ENCODE measurements at regions not wholly inside any gene's neighbourhood (a gene's known extent, or its start where the extent isn't known, plus 50 kb on each side); places are given as distances from the start of the nearest gene placed in this dataset.

DNA sequence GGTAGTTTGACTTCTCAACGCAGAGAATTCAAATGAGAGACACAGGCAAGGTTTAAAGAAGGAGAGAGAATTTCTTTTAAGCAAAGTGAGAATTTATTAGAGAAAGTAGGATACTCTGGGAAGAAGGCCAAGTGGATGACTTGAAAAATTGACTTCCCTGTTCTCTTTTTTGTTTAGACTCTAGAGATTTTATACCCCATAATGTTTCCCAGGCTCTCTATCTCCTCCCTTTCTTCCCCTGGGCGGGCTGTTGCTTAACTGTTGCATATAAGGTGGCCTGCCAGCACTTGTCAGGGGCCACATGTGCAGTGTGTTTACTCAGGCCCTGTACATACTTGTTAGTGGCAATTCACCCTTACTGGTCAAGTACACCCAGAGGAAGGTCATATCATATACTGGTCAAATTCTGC lies 403.7 kb downstream of the SLC6A15 start:
- FAIRE-seq (no peak), DNase-seq (ENCODE audit: insufficient read length) (no peak)
- TF ChIP-seq TAF1 (IDR thresholded peaks at IDR 0.05; ENCODE audit: borderline replicate concordance, low read depth, low read length) (no peak), POLR2AphosphoS5 (IDR thresholded peaks at IDR 0.05; ENCODE audit: low read depth, low read length) (no peak), POLR2A (IDR thresholded peaks at IDR 0.05; ENCODE audit: low read depth, low read length) (no peak)

DNA sequence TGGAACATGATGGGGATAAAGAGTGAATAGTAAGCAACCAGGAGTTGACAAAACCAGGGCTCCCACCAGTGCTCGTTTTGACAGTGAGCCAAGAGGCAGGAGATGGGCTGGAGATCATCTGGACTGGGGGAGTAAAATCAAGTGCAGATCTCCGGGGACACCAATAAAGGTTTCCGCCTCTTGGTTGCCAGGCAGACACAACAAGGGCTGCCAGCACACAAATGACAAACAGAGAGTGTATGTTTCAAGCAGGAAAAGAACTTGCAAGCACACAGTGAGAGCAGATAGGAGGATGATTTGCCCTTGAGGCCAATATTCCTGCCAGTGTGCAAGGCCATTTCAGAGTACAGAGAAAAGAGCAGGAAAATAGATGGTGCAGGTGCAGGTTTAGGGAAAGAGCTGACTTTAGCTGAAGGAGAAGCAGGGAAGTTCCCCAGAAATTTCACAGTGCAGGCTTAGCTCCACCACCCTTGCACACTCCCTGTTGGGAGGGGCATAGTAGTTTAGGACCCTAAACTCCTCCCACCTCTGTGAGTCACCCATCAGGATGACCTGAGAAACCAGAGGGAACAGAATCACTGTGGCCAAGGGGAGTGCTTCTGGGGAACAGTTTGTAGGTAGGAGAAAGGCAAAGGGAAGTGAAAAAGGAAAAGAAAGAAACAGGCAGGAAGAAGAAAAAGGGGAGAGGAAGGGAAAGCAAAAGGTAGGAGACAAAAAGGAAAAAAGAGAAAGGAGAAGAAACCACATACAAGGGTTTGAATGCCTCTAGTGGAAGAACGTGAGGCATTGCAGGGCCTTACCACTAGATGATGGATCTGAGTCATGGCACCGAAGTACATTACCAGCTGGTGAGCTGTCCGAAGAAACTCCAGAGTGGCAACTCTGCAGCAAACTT lies 404.4 kb downstream of the SLC6A15 start:
- no peak for FAIRE-seq
- DNase-seq (ENCODE audit: insufficient read length), result no peak
- TF ChIP-seq POLR2AphosphoS5 (IDR thresholded peaks at IDR 0.05; ENCODE audit: low read depth, low read length), result no peak
- TF ChIP-seq POLR2A (IDR thresholded peaks at IDR 0.05; ENCODE audit: low read depth, low read length), result no peak
- TF ChIP-seq TAF1 (IDR thresholded peaks at IDR 0.05; ENCODE audit: borderline replicate concordance, low read depth, low read length), result no peak

DNA sequence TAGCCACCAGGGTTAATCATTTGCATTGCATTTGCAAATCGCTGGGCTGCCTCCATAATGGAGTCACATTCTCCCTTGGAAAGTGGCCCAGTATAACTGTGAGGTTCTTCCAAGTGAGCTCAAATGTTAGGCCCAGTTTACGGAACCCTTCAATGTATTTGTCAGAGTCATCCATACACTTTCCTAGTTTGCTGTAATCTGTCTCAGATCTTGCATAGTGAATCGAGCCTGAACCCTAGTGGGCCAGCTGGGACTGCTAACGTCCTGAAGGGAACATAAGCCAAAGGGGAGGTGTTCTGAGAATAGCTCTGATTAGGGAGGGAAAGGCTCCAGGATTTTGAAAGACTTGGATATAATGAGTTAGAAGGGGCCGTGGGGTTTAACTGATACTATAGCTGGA lies 406.3 kb downstream of the SLC6A15 start:
- DNase-seq (ENCODE audit: insufficient read length), result no peak
- no peak for FAIRE-seq
- no peak for TF ChIP-seq POLR2AphosphoS5 (IDR thresholded peaks at IDR 0.05; ENCODE audit: low read depth, low read length)
- no peak for TF ChIP-seq POLR2A (IDR thresholded peaks at IDR 0.05; ENCODE audit: low read depth, low read length)
- no peak for TF ChIP-seq TAF1 (IDR thresholded peaks at IDR 0.05; ENCODE audit: borderline replicate concordance, low read depth, low read length)

DNA sequence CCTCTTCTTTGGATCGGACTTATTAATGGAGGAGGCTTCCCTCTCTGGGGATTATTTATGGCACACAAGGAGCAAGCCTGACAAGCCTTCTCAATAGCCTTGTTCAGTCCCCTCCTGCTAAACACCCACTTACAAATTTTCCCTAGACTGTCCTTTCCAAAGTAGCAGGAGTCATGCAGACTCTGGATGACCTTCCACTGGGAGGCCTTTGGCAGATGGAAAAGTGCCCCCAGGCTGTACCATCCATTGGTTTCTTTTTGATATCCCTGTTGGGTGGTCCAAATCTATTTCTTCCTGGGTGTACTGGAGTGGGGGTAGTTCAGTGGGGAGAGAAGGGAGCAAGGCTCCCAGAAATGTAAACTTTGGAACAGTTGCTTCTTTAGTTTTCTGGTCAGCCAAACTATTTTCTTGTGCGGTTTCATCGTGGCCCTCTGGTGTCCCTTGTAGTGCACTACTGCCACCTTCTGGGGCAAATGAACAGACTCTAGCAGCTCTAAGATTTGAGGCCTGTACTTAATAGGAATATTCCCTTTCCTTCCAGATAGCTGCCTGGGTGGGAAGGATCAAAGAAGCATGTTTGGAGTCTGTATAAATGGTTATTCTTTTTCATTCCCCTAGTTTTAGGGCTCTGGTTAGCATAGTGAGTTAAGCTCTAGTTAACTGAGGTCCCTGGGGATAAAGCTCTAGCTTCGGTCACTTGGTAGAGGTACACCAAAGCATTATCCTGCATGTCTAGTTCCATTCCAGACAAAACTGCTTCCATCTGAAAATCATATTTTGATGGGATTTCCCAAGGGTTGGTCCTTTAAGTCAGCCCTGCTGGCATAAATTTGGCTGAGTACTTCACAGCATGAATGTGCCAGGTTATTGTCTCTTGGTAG lies 409.5 kb downstream of the SLC6A15 start:
- DNase-seq (ENCODE audit: insufficient read length) (no peak), FAIRE-seq (no peak)

DNA sequence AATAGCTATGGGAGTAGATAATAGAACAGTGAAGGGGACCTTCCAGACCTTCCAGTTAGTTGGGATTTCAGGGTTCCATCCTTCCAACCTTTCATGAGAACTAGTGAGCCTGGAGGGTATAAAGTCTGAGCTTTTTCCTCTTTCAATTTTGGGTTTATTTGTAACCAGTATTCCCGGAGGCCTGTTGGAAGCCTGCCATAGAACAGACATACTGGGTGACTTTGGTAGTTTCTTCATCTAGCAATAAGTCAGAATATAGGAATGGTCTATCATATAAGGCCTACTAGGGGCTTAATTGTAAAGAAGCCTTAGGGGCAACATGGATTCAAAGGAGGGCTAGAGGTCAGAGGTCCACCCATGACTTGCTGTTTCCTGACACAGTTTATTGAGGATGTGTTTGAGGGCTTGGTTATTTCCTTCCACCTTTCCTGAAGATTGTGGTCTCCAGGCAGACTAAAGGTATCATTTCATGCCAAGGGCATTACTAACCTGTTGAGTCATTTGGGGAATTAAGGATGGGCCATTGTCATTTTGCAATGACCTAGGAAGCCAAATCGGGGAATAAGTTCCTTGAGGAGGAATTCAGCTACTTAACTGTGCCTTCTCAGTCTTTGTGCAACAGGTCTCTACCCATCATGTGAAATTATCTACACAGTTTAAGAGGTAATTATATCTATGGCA lies 410.3 kb downstream of the SLC6A15 start:
- FAIRE-seq (no peak), DNase-seq (ENCODE audit: insufficient read length) (no peak)
- TF ChIP-seq POLR2AphosphoS5 (IDR thresholded peaks at IDR 0.05; ENCODE audit: low read depth, low read length) (no peak), TAF1 (IDR thresholded peaks at IDR 0.05; ENCODE audit: borderline replicate concordance, low read depth, low read length) (no peak), POLR2A (IDR thresholded peaks at IDR 0.05; ENCODE audit: low read depth, low read length) (no peak)

More for the DNA sequence above, 409.5 kb downstream of the SLC6A15 start:
- TF ChIP-seq POLR2A (IDR thresholded peaks at IDR 0.05; ENCODE audit: low read depth, low read length) (no peak), POLR2AphosphoS5 (IDR thresholded peaks at IDR 0.05; ENCODE audit: low read depth, low read length) (no peak), TAF1 (IDR thresholded peaks at IDR 0.05; ENCODE audit: borderline replicate concordance, low read depth, low read length) (no peak)

DNA sequence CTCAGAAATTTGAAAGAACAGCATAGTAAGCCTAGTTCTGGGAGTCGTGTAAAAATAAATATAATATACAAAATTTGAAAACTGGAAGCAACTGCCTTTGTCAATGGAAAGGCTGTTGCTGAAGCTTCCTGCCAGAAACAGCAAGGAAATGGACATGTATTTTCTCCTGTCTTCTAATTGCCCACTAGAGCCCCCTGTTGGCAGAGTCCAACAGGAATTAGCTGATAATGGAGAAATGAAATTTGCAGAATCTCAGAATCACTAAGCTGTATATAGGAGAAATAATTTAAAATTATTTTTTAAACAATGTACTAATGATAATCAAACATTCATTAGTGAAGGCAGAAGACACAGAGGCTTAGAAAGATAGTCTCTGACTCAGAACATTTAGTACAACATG lies 414.8 kb downstream of the SLC6A15 start:
- DNase-seq (ENCODE audit: insufficient read length) (no peak), FAIRE-seq (no peak)
- TF ChIP-seq POLR2AphosphoS5 (IDR thresholded peaks at IDR 0.05; ENCODE audit: low read depth, low read length) (no peak), TAF1 (IDR thresholded peaks at IDR 0.05; ENCODE audit: borderline replicate concordance, low read depth, low read length) (no peak), POLR2A (IDR thresholded peaks at IDR 0.05; ENCODE audit: low read depth, low read length) (no peak)

DNA sequence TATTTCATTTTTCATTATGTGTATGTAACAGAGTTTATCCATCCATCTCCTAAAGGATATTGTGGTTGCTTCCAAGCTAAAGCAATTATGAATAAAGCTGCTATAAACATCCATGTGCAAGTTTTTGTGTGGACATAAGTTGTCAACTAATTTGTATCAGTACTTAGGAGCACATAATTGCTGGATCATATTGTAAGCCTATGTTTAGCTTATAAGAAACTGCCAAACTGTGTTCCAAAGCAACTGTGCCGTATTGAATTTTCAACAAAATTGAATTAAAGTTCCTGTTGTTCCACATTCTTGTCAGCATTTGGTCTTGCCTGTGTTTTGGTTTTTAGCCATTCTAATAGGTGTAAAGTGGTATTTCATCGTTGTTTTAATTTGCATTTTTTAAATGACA lies 416.9 kb downstream of the SLC6A15 start:
- DNase-seq (ENCODE audit: insufficient read length) (no peak), FAIRE-seq (no peak)
- TF ChIP-seq POLR2A (IDR thresholded peaks at IDR 0.05; ENCODE audit: low read depth, low read length) (no peak), POLR2AphosphoS5 (IDR thresholded peaks at IDR 0.05; ENCODE audit: low read depth, low read length) (no peak), TAF1 (IDR thresholded peaks at IDR 0.05; ENCODE audit: borderline replicate concordance, low read depth, low read length) (no peak)

DNA sequence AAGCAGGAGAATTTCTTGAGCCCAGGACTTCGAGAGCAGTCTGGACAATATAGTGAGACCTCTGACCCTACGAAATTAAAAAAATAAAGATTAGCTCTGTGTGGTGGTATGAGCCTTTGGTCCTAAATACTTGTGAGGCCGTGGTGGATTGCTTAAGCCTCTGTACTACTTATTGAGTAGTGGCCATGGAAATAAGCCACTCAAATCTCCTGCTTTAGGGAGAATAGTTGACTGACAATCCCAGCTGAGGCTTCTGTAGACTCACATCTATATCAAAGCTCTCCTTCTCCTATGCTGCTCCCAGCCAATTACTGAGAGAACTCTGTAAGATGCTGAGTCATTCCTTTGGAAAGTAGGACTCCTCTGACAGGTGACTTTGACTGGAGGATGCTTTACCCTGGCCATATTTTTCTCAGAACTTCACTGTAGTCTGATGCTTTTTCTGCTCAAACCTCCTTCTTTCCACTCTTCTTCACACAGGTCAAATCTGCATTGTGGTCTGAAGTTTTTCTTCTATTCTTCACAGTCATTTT lies 420.2 kb downstream of the SLC6A15 start:
- FAIRE-seq (no peak), DNase-seq (ENCODE audit: insufficient read length) (no peak)
- no peak for TF ChIP-seq TAF1 (IDR thresholded peaks at IDR 0.05; ENCODE audit: borderline replicate concordance, low read depth, low read length)
- no peak for TF ChIP-seq POLR2A (IDR thresholded peaks at IDR 0.05; ENCODE audit: low read depth, low read length)
- TF ChIP-seq POLR2AphosphoS5 (IDR thresholded peaks at IDR 0.05; ENCODE audit: low read depth, low read length), result no peak

DNA sequence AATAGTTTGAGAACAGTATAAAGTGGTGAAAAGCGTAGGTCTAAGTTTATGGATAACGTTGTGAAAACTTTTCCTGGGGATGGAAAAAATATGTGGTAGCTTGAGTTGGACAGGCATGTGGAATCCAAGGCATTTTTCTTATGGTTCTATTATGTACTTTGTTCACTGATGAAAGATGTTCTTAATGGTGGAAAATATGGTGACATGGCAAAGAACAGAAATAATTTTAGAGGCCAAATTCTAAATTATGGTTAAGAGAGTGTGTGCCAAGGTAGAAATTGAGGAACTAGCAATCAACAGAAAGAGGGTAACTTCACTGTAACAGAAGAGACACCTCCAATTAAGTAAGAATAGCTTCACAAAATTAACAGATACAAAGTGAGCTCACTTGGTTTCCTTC lies 427.8 kb downstream of the SLC6A15 start:
- TF ChIP-seq TAF1 (IDR thresholded peaks at IDR 0.05; ENCODE audit: borderline replicate concordance, low read depth, low read length), result no peak
- no peak for TF ChIP-seq POLR2A (IDR thresholded peaks at IDR 0.05; ENCODE audit: low read depth, low read length)
- TF ChIP-seq POLR2AphosphoS5 (IDR thresholded peaks at IDR 0.05; ENCODE audit: low read depth, low read length), result no peak
- no peak for FAIRE-seq
- no peak for DNase-seq (ENCODE audit: insufficient read length)

DNA sequence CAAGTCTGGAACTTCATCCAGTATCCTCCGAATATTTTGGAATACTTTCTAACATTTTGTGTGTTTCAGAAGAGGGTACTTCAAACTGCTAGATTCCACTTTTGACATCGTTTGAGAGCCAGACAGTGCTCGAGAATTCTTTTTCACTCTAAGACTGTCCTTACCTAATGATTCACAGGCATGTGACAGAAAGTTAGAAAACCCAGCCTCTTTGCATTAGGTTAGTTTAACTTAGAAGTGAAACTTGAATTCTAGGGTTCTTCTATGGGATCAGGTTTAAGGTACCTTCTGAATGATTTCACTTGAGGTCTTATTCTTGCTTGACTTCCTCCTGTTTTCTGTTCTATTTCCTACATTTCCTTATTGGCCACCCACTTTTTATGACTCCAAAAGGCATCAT lies 431.8 kb downstream of the SLC6A15 start:
- DNase-seq (ENCODE audit: insufficient read length), result no peak
- TF ChIP-seq TAF1 (IDR thresholded peaks at IDR 0.05; ENCODE audit: borderline replicate concordance, low read depth, low read length) (no peak), POLR2AphosphoS5 (IDR thresholded peaks at IDR 0.05; ENCODE audit: low read depth, low read length) (no peak), POLR2A (IDR thresholded peaks at IDR 0.05; ENCODE audit: low read depth, low read length) (no peak)
- FAIRE-seq, result no peak

DNA sequence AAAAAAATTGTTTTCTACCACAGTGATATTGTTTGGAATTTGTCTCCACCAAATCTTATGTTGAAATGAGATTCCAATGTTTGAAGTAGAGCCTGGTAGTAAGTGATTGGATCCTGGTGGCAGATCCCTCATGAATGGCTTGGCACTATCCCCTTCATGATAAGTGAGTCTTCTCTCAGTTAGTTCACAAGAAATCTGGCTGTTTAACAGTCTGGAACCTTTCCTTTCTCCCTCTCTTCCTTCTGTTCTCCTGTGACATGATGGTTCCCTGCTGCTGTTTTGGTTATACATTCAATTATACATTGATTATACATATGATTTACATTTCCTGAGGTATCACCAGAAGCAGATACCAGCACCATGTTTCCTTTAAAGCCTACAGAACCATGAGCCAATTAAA lies 442.2 kb downstream of the SLC6A15 start:
- no peak for DNase-seq (ENCODE audit: insufficient read length)
- TF ChIP-seq POLR2AphosphoS5 (IDR thresholded peaks at IDR 0.05; ENCODE audit: low read depth, low read length) (no peak), TAF1 (IDR thresholded peaks at IDR 0.05; ENCODE audit: borderline replicate concordance, low read depth, low read length) (no peak), POLR2A (IDR thresholded peaks at IDR 0.05; ENCODE audit: low read depth, low read length) (no peak)
- FAIRE-seq, result no peak
